Left ventricle myocardium inferior (tissue), 1 donor: ENCODE measurements at regions not wholly inside any gene's neighbourhood (a gene's known extent, or its start where the extent isn't known, plus 50 kb on each side); places are given as distances from the start of the nearest gene placed in this dataset.

Experiments used
- DNase-seq: peaks from one replicate; pipeline ENCODE4 v3.0.0-alpha.2; 2020
- H3K27ac ChIP-seq: fragments of 200-600 bp; replicated peaks from 2 replicates; pipeline ENCODE4 v1.8.0; 2021
- H3K27me3 ChIP-seq: fragments of 200-600 bp; 2 replicates; pipeline ENCODE4 v1.8.0; 2021; ENCODE audit warnings: low read depth
- H3K36me3 ChIP-seq: fragments of 200-600 bp; 2 replicates; pipeline ENCODE4 v1.8.0; 2021
- H3K4me1 ChIP-seq: fragments of 200-600 bp; 2 replicates; pipeline ENCODE4 v1.8.0; 2021
- H3K4me3 ChIP-seq: fragments of 200-600 bp; 2 replicates; pipeline ENCODE4 v1.8.0; 2021; ENCODE audit warnings: mild to moderate bottlenecking, moderate library complexity
- H3K9me3 ChIP-seq: fragments of 200-600 bp; replicated peaks from 2 replicates; pipeline ENCODE4 v1.8.0; 2021
- CTCF ChIP-seq: fragments of 200-600 bp; IDR thresholded peaks from 2 replicates; pipeline ENCODE4 v1.8.0; 2021; ENCODE audit warnings: antibody characterized with exemption, mild to moderate bottlenecking, borderline replicate concordance
- intact Hi-C: fragments of 100-400 bp; cut with micrococcal nuclease; formaldehyde crosslinking; loops from one replicate; pipeline ENCODE4 v1.11.0; 2022
- donor health status: DM: no; HTN: yes; CAD: no; lungs with severe emphysema.

DNA sequence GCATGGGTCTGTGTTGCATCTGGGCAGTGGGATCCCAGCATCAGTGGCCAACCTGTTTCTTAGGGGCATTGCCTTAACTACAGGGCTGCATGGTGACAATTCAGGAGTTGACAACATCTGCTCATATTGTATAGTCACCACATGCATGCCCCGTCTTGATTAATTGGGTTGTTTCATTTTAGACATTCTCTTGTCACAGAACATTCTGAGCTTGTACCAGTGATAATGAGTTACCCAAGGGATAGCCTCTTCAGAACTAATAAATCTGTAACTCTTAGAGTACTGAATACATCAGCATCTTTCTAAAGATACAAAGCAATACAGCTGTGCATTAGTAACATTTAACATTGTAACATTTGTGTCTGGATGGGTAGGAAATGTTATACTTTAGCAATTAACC lies 426.5 kb upstream of the CD180 start:
- H3K36me3 ChIP-seq = no peaks in the 10 kb centered on the region
- H3K9me3 ChIP-seq = peaks cover 9% of the 10 kb centered on the region
- no peak overlapping the region for H3K4me3 ChIP-seq
- peaks cover 22% of the 10 kb centered on the region for H3K4me1 ChIP-seq
- intact Hi-C loops = no loop called here
- no peaks in the 10 kb centered on the region for H3K27me3 ChIP-seq
- peak overlapping the region; percentile 41 for H3K27ac ChIP-seq
- DNase-seq = no peak
- no peak for TF ChIP-seq CTCF

- Histone ChIP-seq H3K27ac (no peak overlapping the region), H3K9me3 (no peaks in the 10 kb centered on the region), H3K27me3 (no peaks in the 10 kb centered on the region), H3K36me3 (no peaks in the 10 kb centered on the region), H3K4me1 (peaks cover 22% of the 10 kb centered on the region), H3K4me3 (no peak overlapping the region)
- TF ChIP-seq CTCF = no peak
- DNase-seq = no peak
- intact Hi-C loops = no loop called here
Measured at GRCh38 chr5:67620424-67621397, 424.1 kb upstream of the CD180 start.

GRCh38 chr5:67619636-67620035 lies 423.0 kb upstream of the CD180 start:
- Histone ChIP-seq H3K4me1 (peaks cover 22% of the 10 kb centered on the region), H3K36me3 (no peaks in the 10 kb centered on the region), H3K4me3 (no peak overlapping the region), H3K9me3 (no peaks in the 10 kb centered on the region), H3K27ac (no peak overlapping the region), H3K27me3 (no peaks in the 10 kb centered on the region)
- TF ChIP-seq CTCF = no peak
- DNase-seq = no peak
- intact Hi-C loops = no loop called here

DNA sequence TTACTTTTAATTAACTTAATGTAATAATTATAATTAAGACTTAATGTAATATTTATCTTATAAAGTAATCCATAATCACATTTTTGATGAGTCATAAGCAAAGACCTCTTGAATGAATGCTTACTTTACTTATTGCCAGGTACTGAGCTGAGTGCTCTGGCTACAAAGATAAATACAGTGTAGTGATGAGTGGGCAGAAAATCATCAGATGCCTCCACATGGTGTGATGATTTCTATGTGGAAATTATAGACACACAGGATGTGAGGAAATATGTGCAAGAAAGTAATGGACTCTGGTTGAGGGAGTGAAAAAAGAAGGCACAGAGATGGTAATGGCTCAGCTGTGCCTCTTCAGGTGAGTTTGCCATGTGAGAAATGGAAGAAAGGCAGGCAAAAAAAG lies 422.6 kb upstream of the CD180 start:
- no peak for DNase-seq
- no peak overlapping the region for H3K27ac ChIP-seq
- H3K4me3 ChIP-seq = no peak overlapping the region
- no peak for TF ChIP-seq CTCF
- intact Hi-C loops = no loop called here
- no peaks in the 10 kb centered on the region for H3K36me3 ChIP-seq
- peaks cover 22% of the 10 kb centered on the region for H3K4me1 ChIP-seq
- H3K9me3 ChIP-seq = no peaks in the 10 kb centered on the region
- H3K27me3 ChIP-seq = no peaks in the 10 kb centered on the region

- Histone ChIP-seq H3K27ac (no peak overlapping the region), H3K36me3 (no peaks in the 10 kb centered on the region), H3K4me1 (peaks cover 9% of the 10 kb centered on the region), H3K4me3 (no peak overlapping the region), H3K27me3 (no peaks in the 10 kb centered on the region), H3K9me3 (no peaks in the 10 kb centered on the region)
- DNase-seq = no peak
- TF ChIP-seq CTCF = no peak
- intact Hi-C loops = no loop called here
Measured at GRCh38 chr5:67617051-67617450, 420.5 kb upstream of the CD180 start.
